Panc1 (cell line): ENCODE measurements at regions not wholly inside any gene's neighbourhood (a gene's known extent, or its start where the extent isn't known, plus 50 kb on each side); places are given as distances from the start of the nearest gene placed in this dataset.

Experiments used
- CTCF ChIP-seq: fragments of 450-650 bp; IDR thresholded peaks from 2 replicates; pipeline ENCODE4 v1.5.1; 2017; ENCODE audit warnings: mild to moderate bottlenecking
- POLR2AphosphoS5 ChIP-seq: IDR thresholded peaks from 2 replicates; pipeline ENCODE4 v1.6.1; 2012; ENCODE audit warnings: mild to moderate bottlenecking, low read depth, low read length, moderate library complexity
- REST ChIP-seq, 2 experiments: IDR thresholded peaks; 2 replicates each; pipeline ENCODE4 v1.6.1; 2011 to 2012; ENCODE audit warnings: low read depth in 2 of 2, control low read depth in 1 of 2, low read length in 1 of 2, mild to moderate bottlenecking in 1 of 2, moderate library complexity in 1 of 2; ENCODE audit not compliant: insufficient read depth in 1 of 2
- SIN3A ChIP-seq: IDR thresholded peaks from 2 replicates; pipeline ENCODE4 v1.6.1; 2012; ENCODE audit warnings: low read depth, mild to moderate bottlenecking, low read length, moderate library complexity, borderline replicate concordance; ENCODE audit not compliant: insufficient read depth

GRCh38 chr9:108166519-108166918, 677.0 kb upstream of the KLF4 start:
- TF ChIP-seq SIN3A (no peak), REST (IDR thresholded peaks at IDR 0.05; ENCODE audit: insufficient read depth in 1 of 2, low read depth in 2 of 2, low read length in 1 of 2) (no peak), CTCF (no peak), POLR2AphosphoS5 (no peak)
